NT2/D1 (cell line): ENCODE measurements at regions not wholly inside any gene's neighbourhood (a gene's known extent, or its start where the extent isn't known, plus 50 kb on each side); places are given as distances from the start of the nearest gene placed in this dataset.

Experiments
- DNase-seq: peaks from one replicate; pipeline ENCODE4 v3.0.0-alpha.2; 2011; ENCODE audit warnings: low read depth, low spot score
- H3K27me3 ChIP-seq: 2 replicates; pipeline ENCODE4 v1.6.0; 2011; ENCODE audit warnings: mild to moderate bottlenecking; ENCODE audit not compliant: insufficient read length, insufficient read depth
- H3K36me3 ChIP-seq: 2 replicates; pipeline ENCODE4 v1.6.1; 2011; ENCODE audit warnings: mild to moderate bottlenecking, low read length, mixed read lengths; ENCODE audit not compliant: insufficient read depth, insufficient read length
- H3K4me1 ChIP-seq: 2 replicates; pipeline ENCODE4 v1.5.1; 2011; ENCODE audit not compliant: insufficient read depth, insufficient read length
- H3K4me3 ChIP-seq: 2 replicates; pipeline ENCODE4 v1.5.1; 2011; ENCODE audit warnings: low read depth; ENCODE audit not compliant: insufficient read length
- H3K9ac ChIP-seq: 2 replicates; pipeline ENCODE4 v1.6.0; 2011; ENCODE audit warnings: low read depth; ENCODE audit not compliant: insufficient read length
- H3K9me3 ChIP-seq: 2 replicates; pipeline ENCODE4 v1.5.1; 2011; ENCODE audit warnings: mild to moderate bottlenecking, low read length; ENCODE audit not compliant: insufficient read depth
- SUZ12 ChIP-seq: IDR thresholded peaks from 2 replicates; pipeline ENCODE4 v1.6.1; 2011; ENCODE audit not compliant: insufficient read length, insufficient read depth; ENCODE audit errors: extremely low read depth
- YY1 ChIP-seq: IDR thresholded peaks from 2 replicates; pipeline ENCODE4 v1.6.1; 2011; ENCODE audit not compliant: insufficient read length, insufficient read depth
- ZNF274 ChIP-seq: IDR thresholded peaks from 2 replicates; pipeline ENCODE4 v1.6.1; 2011; ENCODE audit warnings: mild to moderate bottlenecking, low read depth, low read length

GRCh38 chr1:104592926-104593325, 843.2 kb downstream of the AMY1C start:
- H3K36me3 ChIP-seq: no peaks in the 10 kb centered on the region
- no peaks in the 10 kb centered on the region for H3K4me1 ChIP-seq
- no peak for DNase-seq
- no peak overlapping the region for H3K4me3 ChIP-seq
- TF ChIP-seq YY1 (no peak), SUZ12 (no peak), ZNF274 (no peak)
- H3K27me3 ChIP-seq: no peaks in the 10 kb centered on the region
- H3K9me3 ChIP-seq: peaks cover 9% of the 10 kb centered on the region
- H3K9ac ChIP-seq: no peak overlapping the region

GRCh38 chr1:104593413-104594187, 843.9 kb downstream of the AMY1C start:
- TF ChIP-seq SUZ12 (no peak), ZNF274 (no peak), YY1 (no peak)
- no peak overlapping the region for H3K4me3 ChIP-seq
- H3K9ac ChIP-seq: no peak overlapping the region
- peaks cover 9% of the 10 kb centered on the region for H3K9me3 ChIP-seq
- H3K4me1 ChIP-seq: no peaks in the 10 kb centered on the region
- H3K36me3 ChIP-seq: no peaks in the 10 kb centered on the region
- peak; percentile 11 for DNase-seq
- H3K27me3 ChIP-seq: no peaks in the 10 kb centered on the region

GRCh38 chr1:104617474-104617873, 867.8 kb downstream of the AMY1C start:
- TF ChIP-seq YY1 (no peak), ZNF274 (no peak), SUZ12 (no peak)
- no peaks in the 10 kb centered on the region for H3K36me3 ChIP-seq
- no peak for DNase-seq

GRCh38 chr1:104621221-104621620, 871.5 kb downstream of the AMY1C start:
- Histone ChIP-seq H3K9ac (no peak overlapping the region), H3K36me3 (no peaks in the 10 kb centered on the region), H3K4me1 (no peaks in the 10 kb centered on the region), H3K27me3 (no peaks in the 10 kb centered on the region), H3K4me3 (no peak overlapping the region), H3K9me3 (peaks cover 7% of the 10 kb centered on the region; the same call in 1 of the 2 replicates)
- TF ChIP-seq SUZ12 (no peak), YY1 (no peak), ZNF274 (no peak)
- DNase-seq: no peak

More at GRCh38 chr1:104617474-104617873, 867.8 kb downstream of the AMY1C start:
- Histone ChIP-seq H3K4me1 (no peaks in the 10 kb centered on the region), H3K9me3 (peaks cover 7% of the 10 kb centered on the region; the same call in 1 of the 2 replicates), H3K27me3 (no peaks in the 10 kb centered on the region), H3K9ac (no peak overlapping the region), H3K4me3 (no peak overlapping the region)

- Histone ChIP-seq H3K27me3 (no peaks in the 10 kb centered on the region), H3K9me3 (no peaks in the 10 kb centered on the region), H3K36me3 (no peaks in the 10 kb centered on the region), H3K4me3 (no peak overlapping the region), H3K9ac (no peak overlapping the region), H3K4me1 (no peaks in the 10 kb centered on the region)
- no peak for TF ChIP-seq YY1
- TF ChIP-seq SUZ12: no peak
- no peak for TF ChIP-seq ZNF274
- no peak for DNase-seq
Observed at GRCh38 chr1:104624538-104624937, 874.8 kb downstream of the AMY1C start.

- H3K4me3 ChIP-seq: no peak overlapping the region
- TF ChIP-seq SUZ12: no peak
- no peak for TF ChIP-seq ZNF274
- TF ChIP-seq YY1: no peak
- no peaks in the 10 kb centered on the region for H3K27me3 ChIP-seq
- H3K9me3 ChIP-seq: no peaks in the 10 kb centered on the region
- DNase-seq: no peak
- no peaks in the 10 kb centered on the region for H3K4me1 ChIP-seq
- H3K9ac ChIP-seq: no peak overlapping the region
- H3K36me3 ChIP-seq: no peaks in the 10 kb centered on the region
Observed at GRCh38 chr1:104629589-104629988, 879.9 kb downstream of the AMY1C start.

GRCh38 chr1:104630567-104631149, 881.0 kb downstream of the AMY1C start:
- no peaks in the 10 kb centered on the region for H3K36me3 ChIP-seq
- H3K9ac ChIP-seq: no peak overlapping the region
- no peaks in the 10 kb centered on the region for H3K4me1 ChIP-seq
- no peaks in the 10 kb centered on the region for H3K9me3 ChIP-seq
- H3K27me3 ChIP-seq: no peaks in the 10 kb centered on the region
- TF ChIP-seq ZNF274 (no peak), YY1 (no peak), SUZ12 (no peak)
- DNase-seq: no peak
- no peak overlapping the region for H3K4me3 ChIP-seq
